Liver (tissue), 6 donors: ENCODE measurements at regions not wholly inside any gene's neighbourhood (a gene's known extent, or its start where the extent isn't known, plus 50 kb on each side); places are given as distances from the start of the nearest gene placed in this dataset.
"Not testable (repeated sequence)": the region's sequence is repeated elsewhere in the genome, so short reads cannot be mapped to it uniquely, and the experiment has no call there.

Experiments used
- DNase-seq: peaks from one replicate; pipeline ENCODE4 v3.0.0-alpha.2; 2017; ENCODE audit warnings: low spot score
- H3K27ac ChIP-seq, 2 donors: one replicate each; pipeline ENCODE4 v1.7.0; 2013; ENCODE audit warnings: inconsistent platforms in 2 of 2, low read length in 2 of 2, control low read depth in 1 of 2, low read depth in 1 of 2, mild to moderate bottlenecking in 1 of 2
- H3K27me3 ChIP-seq, 4 donors: one replicate each; pipeline versions ENCODE4 v1.6.1 to v1.7.0; 2013; ENCODE audit warnings: low read length in 3 of 4, inconsistent platforms in 1 of 4, mild to moderate bottlenecking in 1 of 4, moderate library complexity in 1 of 4; ENCODE audit not compliant: control insufficient read depth in 4 of 4, insufficient read depth in 4 of 4
- H3K36me3 ChIP-seq, 4 donors: one replicate each; pipeline versions ENCODE4 v1.6.1 to v1.7.0; 2013; ENCODE audit warnings: low read length in 3 of 4, mild to moderate bottlenecking in 3 of 4, low read depth in 1 of 4, moderate library complexity in 1 of 4; ENCODE audit not compliant: control insufficient read depth in 4 of 4, insufficient read depth in 3 of 4
- H3K4me1 ChIP-seq, 4 donors: one replicate each; pipeline versions ENCODE4 v1.6.1 to v1.7.0; 2013; ENCODE audit warnings: low read length in 3 of 4, mild to moderate bottlenecking in 3 of 4, moderate library complexity in 1 of 4; ENCODE audit not compliant: control insufficient read depth in 4 of 4, insufficient read depth in 4 of 4
- H3K4me3 ChIP-seq, 3 donors: one replicate each; pipeline versions ENCODE4 v1.6.1 to v1.7.0; 2013; ENCODE audit warnings: low read length in 3 of 3, control low read depth in 1 of 3, low read depth in 1 of 3, mild to moderate bottlenecking in 1 of 3
- H3K9ac ChIP-seq, 2 donors: one replicate each; pipeline ENCODE4 v1.7.0; 2013; ENCODE audit warnings: low read length in 2 of 2, mild to moderate bottlenecking in 2 of 2, moderate library complexity in 2 of 2, control low read depth in 1 of 2, low read depth in 1 of 2
- H3K9me3 ChIP-seq, 4 donors: one replicate each; pipeline versions ENCODE4 v1.6.1 to v1.7.0; 2013; ENCODE audit warnings: low read length in 3 of 4; ENCODE audit not compliant: control insufficient read depth in 4 of 4
- WGBS: extraction: QIAGEN DNeasy Blood & Tissue Kit; methylation state at CpG from one replicate; pipeline ENCODE4 v1.1.7; 2013; 5-methylcytosine and 5-hydroxymethylcytosine counted together
- donor health status: healthy.
- donor health status: healthy.
- donor health status: healthy.

- peak overlapping the region; percentile 63 to 64 for H3K27ac ChIP-seq
- not testable (repeated sequence) for H3K36me3 ChIP-seq, H3K4me1 ChIP-seq, H3K9me3 ChIP-seq, H3K27me3 ChIP-seq, H3K9ac ChIP-seq
- WGBS = under 1% methylated on average over 28 of the region's 77 CpGs
- peak overlapping the region in 2 of 3 donors; percentile 40 to 41 for H3K4me3 ChIP-seq
- peak; percentile 34 for DNase-seq
Observed at GRCh38 chr1:148679050-148679786, 69.4 kb upstream of the NUDT4B start.

GRCh38 chr1:148679787-148680326 is 68.7 kb upstream of the NUDT4B start:
- H3K36me3 ChIP-seq, H3K4me1 ChIP-seq, DNase-seq, H3K27ac ChIP-seq, H3K27me3 ChIP-seq, H3K4me3 ChIP-seq, H3K9ac ChIP-seq, H3K9me3 ChIP-seq: not testable (repeated sequence)
- 0% methylated on average over 2 of the region's 37 CpGs for WGBS

DNA sequence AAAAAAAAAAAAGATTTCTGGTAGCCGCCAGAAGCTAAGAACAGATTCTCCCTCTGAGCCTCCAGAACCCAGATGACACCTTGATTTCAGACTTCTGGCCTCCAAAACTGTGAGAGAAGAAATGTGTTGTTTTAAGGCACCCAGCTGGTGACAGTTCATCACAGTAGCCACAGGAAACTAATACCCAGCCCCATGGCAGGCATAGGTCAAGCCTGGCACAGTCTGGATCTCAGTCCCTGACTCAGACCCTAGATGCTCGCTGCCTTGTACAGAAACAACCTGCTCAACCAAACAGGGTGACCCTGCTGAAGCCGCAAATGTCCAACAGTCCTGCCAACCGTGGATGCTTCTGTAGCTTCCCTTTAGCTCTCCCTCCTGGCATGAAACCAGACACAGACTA is 61.8 kb upstream of the NUDT4B start:
- not testable (repeated sequence) for H3K4me1 ChIP-seq, H3K9me3 ChIP-seq, H3K9ac ChIP-seq, H3K27me3 ChIP-seq, H3K4me3 ChIP-seq, H3K27ac ChIP-seq, DNase-seq, H3K36me3 ChIP-seq
- no CpG with 5 or more reads among the region's 4 CpGs for WGBS

GRCh38 chr1:148687376-148687775 is 61.2 kb upstream of the NUDT4B start:
- not testable (repeated sequence) for H3K9ac ChIP-seq, H3K27me3 ChIP-seq, DNase-seq, H3K36me3 ChIP-seq, H3K9me3 ChIP-seq, H3K4me3 ChIP-seq, H3K27ac ChIP-seq, H3K4me1 ChIP-seq
- WGBS = no CpG with 5 or more reads among the region's 2 CpGs
